Activated T-helper 2 cell treated with anti-CD3 and anti-CD28 coated beads, Interferon-gamma antibody, Interleukin-2, Interleukin-4, amounts not matched to agents 10 μg/mL and 5 μg/mL and 100 μg/mL, durations not matched to agents 14 hours and 24 hours and 36 hours (primary cell): ENCODE measurements at regions not wholly inside any gene's neighbourhood (a gene's known extent, or its start where the extent isn't known, plus 50 kb on each side); places are given as distances from the start of the nearest gene placed in this dataset.

Source experiments
- DNase-seq: peaks from one replicate; pipeline ENCODE4 v3.0.0; 2021; ENCODE audit warnings: low spot score
- H3K27ac Mint-ChIP-seq: one replicate; pipeline ENCODE4 v1.8.0; 2021; ENCODE audit warnings: mixed read lengths
- H3K27me3 Mint-ChIP-seq: one replicate; pipeline ENCODE4 v1.8.0; 2021; ENCODE audit warnings: low read depth, mixed read lengths
- H3K36me3 Mint-ChIP-seq: one replicate; pipeline ENCODE4 v1.8.0; 2021; ENCODE audit warnings: low read depth, mixed read lengths
- H3K4me1 Mint-ChIP-seq: one replicate; pipeline ENCODE4 v1.8.0; 2021; ENCODE audit warnings: low read depth, mixed read lengths
- H3K4me3 Mint-ChIP-seq: one replicate; pipeline ENCODE4 v1.8.0; 2021; ENCODE audit warnings: low read depth, mild to moderate bottlenecking, moderate library complexity, mixed read lengths
- H3K9me3 Mint-ChIP-seq: one replicate; pipeline ENCODE4 v1.8.0; 2021; ENCODE audit warnings: mixed read lengths
- intact Hi-C: fragments of 100-400 bp; cut with micrococcal nuclease; formaldehyde crosslinking; loops from one replicate; pipeline ENCODE4 v1.15.1; 2023

- intact Hi-C loops: no loop called here
- no peaks in the 10 kb centered on the region for H3K36me3 Mint-ChIP-seq
- no peak for DNase-seq
- H3K4me3 Mint-ChIP-seq: no peak overlapping the region
- no peaks in the 10 kb centered on the region for H3K27me3 Mint-ChIP-seq
- no peaks in the 10 kb centered on the region for H3K4me1 Mint-ChIP-seq
- H3K27ac Mint-ChIP-seq: no peak overlapping the region
- peaks cover 4% of the 10 kb centered on the region for H3K9me3 Mint-ChIP-seq
Measured at GRCh38 chr22:33221568-33221967, 163.4 kb upstream of the SYN3 start.

- Mint-ChIP-seq H3K9me3 (no peaks in the 10 kb centered on the region), H3K36me3 (no peaks in the 10 kb centered on the region), H3K4me3 (no peak overlapping the region), H3K27me3 (no peaks in the 10 kb centered on the region), H3K27ac (no peak overlapping the region), H3K4me1 (no peaks in the 10 kb centered on the region)
- no peak for DNase-seq
- intact Hi-C loops: no loop called here
Measured at GRCh38 chr22:33220476-33221080, 162.4 kb upstream of the SYN3 start.

GRCh38 chr22:33219648-33220384, 161.6 kb upstream of the SYN3 start:
- no peaks in the 10 kb centered on the region for H3K36me3 Mint-ChIP-seq
- no peaks in the 10 kb centered on the region for H3K4me1 Mint-ChIP-seq
- no peak overlapping the region for H3K27ac Mint-ChIP-seq
- intact Hi-C loops: no loop called here
- H3K27me3 Mint-ChIP-seq: no peaks in the 10 kb centered on the region
- no peak for DNase-seq
- H3K4me3 Mint-ChIP-seq: no peak overlapping the region
- H3K9me3 Mint-ChIP-seq: no peaks in the 10 kb centered on the region

GRCh38 chr22:33213383-33214075, 155.3 kb upstream of the SYN3 start:
- no peaks in the 10 kb centered on the region for H3K9me3 Mint-ChIP-seq
- no peaks in the 10 kb centered on the region for H3K4me1 Mint-ChIP-seq
- H3K27ac Mint-ChIP-seq: no peak overlapping the region
- H3K27me3 Mint-ChIP-seq: no peaks in the 10 kb centered on the region
- H3K4me3 Mint-ChIP-seq: no peak overlapping the region
- H3K36me3 Mint-ChIP-seq: no peaks in the 10 kb centered on the region
- no peak for DNase-seq
- intact Hi-C loops: no loop called here

- no peaks in the 10 kb centered on the region for H3K4me1 Mint-ChIP-seq
- intact Hi-C loops: loop anchor here (5.0 kb wide), 1 partner anchor 193 kb away; no protein-coding TSS in a partner anchor
- no peaks in the 10 kb centered on the region for H3K27me3 Mint-ChIP-seq
- DNase-seq: no peak
- no peaks in the 10 kb centered on the region for H3K9me3 Mint-ChIP-seq
- H3K36me3 Mint-ChIP-seq: no peaks in the 10 kb centered on the region
- no peak overlapping the region for H3K4me3 Mint-ChIP-seq
- no peak overlapping the region for H3K27ac Mint-ChIP-seq
Measured at GRCh38 chr22:33209930-33210784, 152.0 kb upstream of the SYN3 start.

- Mint-ChIP-seq H3K27ac (no peak overlapping the region), H3K4me1 (no peaks in the 10 kb centered on the region), H3K27me3 (no peaks in the 10 kb centered on the region), H3K4me3 (no peak overlapping the region), H3K9me3 (no peaks in the 10 kb centered on the region), H3K36me3 (no peaks in the 10 kb centered on the region)
- no peak for DNase-seq
- intact Hi-C loops: no loop called here
Measured at GRCh38 chr22:33204408-33204807, 146.2 kb upstream of the SYN3 start.

- no peaks in the 10 kb centered on the region for H3K36me3 Mint-ChIP-seq
- no peaks in the 10 kb centered on the region for H3K27me3 Mint-ChIP-seq
- no peak overlapping the region for H3K27ac Mint-ChIP-seq
- H3K4me1 Mint-ChIP-seq: no peaks in the 10 kb centered on the region
- no peak overlapping the region for H3K4me3 Mint-ChIP-seq
- H3K9me3 Mint-ChIP-seq: no peaks in the 10 kb centered on the region
- intact Hi-C loops: no loop called here
- DNase-seq: no peak
Measured at GRCh38 chr22:33202455-33202854, 144.3 kb upstream of the SYN3 start.

- no peaks in the 10 kb centered on the region for H3K4me1 Mint-ChIP-seq
- H3K4me3 Mint-ChIP-seq: no peak overlapping the region
- no peaks in the 10 kb centered on the region for H3K9me3 Mint-ChIP-seq
- H3K27ac Mint-ChIP-seq: no peak overlapping the region
- no peak for DNase-seq
- no peaks in the 10 kb centered on the region for H3K36me3 Mint-ChIP-seq
- intact Hi-C loops: no loop called here
- H3K27me3 Mint-ChIP-seq: no peaks in the 10 kb centered on the region
Measured at GRCh38 chr22:33194529-33195077, 136.4 kb upstream of the SYN3 start.

- H3K4me3 Mint-ChIP-seq: no peak overlapping the region
Measured at GRCh38 chr22:33192156-33192555, 134.0 kb upstream of the SYN3 start.

GRCh38 chr22:33188326-33188725, 130.1 kb upstream of the SYN3 start:
- Mint-ChIP-seq H3K27ac (no peak overlapping the region), H3K36me3 (no peaks in the 10 kb centered on the region), H3K27me3 (no peaks in the 10 kb centered on the region), H3K9me3 (no peaks in the 10 kb centered on the region), H3K4me3 (no peak overlapping the region), H3K4me1 (no peaks in the 10 kb centered on the region)
- DNase-seq: no peak
- intact Hi-C loops: no loop called here

More at GRCh38 chr22:33192156-33192555, 134.0 kb upstream of the SYN3 start:
- Mint-ChIP-seq H3K36me3 (no peaks in the 10 kb centered on the region), H3K9me3 (no peaks in the 10 kb centered on the region), H3K27me3 (no peaks in the 10 kb centered on the region), H3K4me1 (no peaks in the 10 kb centered on the region), H3K27ac (no peak overlapping the region)
- intact Hi-C loops: no loop called here
- DNase-seq: no peak

- no peaks in the 10 kb centered on the region for H3K9me3 Mint-ChIP-seq
- no peaks in the 10 kb centered on the region for H3K27me3 Mint-ChIP-seq
- DNase-seq: no peak
- no peaks in the 10 kb centered on the region for H3K4me1 Mint-ChIP-seq
- H3K4me3 Mint-ChIP-seq: no peak overlapping the region
- H3K27ac Mint-ChIP-seq: no peak overlapping the region
- no peaks in the 10 kb centered on the region for H3K36me3 Mint-ChIP-seq
- intact Hi-C loops: no loop called here
Measured at GRCh38 chr22:33186816-33187215, 128.6 kb upstream of the SYN3 start.

- intact Hi-C loops: no loop called here
- H3K36me3 Mint-ChIP-seq: no peaks in the 10 kb centered on the region
- no peaks in the 10 kb centered on the region for H3K4me1 Mint-ChIP-seq
- no peaks in the 10 kb centered on the region for H3K9me3 Mint-ChIP-seq
- H3K4me3 Mint-ChIP-seq: no peak overlapping the region
- H3K27ac Mint-ChIP-seq: no peak overlapping the region
- H3K27me3 Mint-ChIP-seq: no peaks in the 10 kb centered on the region
- no peak for DNase-seq
Measured at GRCh38 chr22:33180356-33180755, 122.2 kb upstream of the SYN3 start.
